GM21528 (cell line): ENCODE measurements at regions not wholly inside any gene's neighbourhood (a gene's known extent, or its start where the extent isn't known, plus 50 kb on each side); places are given as distances from the start of the nearest gene placed in this dataset.

Source experiments
- ATAC-seq: cut with Tn5 transposase; IDR thresholded peaks from one replicate; pipeline ENCODE4 v1.9.1; 2021; ENCODE audit warnings: mild to moderate bottlenecking, moderate library complexity; ENCODE audit not compliant: unreplicated experiment, low FRiP score

- no peak for ATAC-seq
Measured at GRCh38 chr5:117245130-117245529, 670.5 kb upstream of the SEMA6A start.

DNA sequence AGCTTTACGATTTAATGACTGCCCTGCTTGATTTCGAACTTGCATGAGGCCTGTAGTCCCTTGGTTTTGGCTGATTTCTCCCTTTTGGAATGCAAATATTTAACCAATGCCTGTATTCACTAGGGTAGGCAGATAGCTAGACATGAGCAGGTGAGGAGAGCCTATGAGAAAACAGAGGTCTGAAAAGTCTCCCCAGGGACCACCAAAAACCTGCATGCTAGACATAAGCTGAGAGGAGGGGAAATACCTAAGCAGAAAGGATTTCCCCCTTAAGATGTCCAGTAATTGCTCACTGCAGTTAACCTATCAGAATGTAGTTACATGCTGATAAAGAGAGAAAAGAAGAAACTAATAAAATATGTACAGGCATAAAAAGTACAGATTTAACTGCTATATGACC, 667.4 kb upstream of the SEMA6A start:
- ATAC-seq, result no peak

- no peak for ATAC-seq
Measured at GRCh38 chr5:117236941-117237340, 662.3 kb upstream of the SEMA6A start.

GRCh38 chr5:117235786-117236185, 661.2 kb upstream of the SEMA6A start:
- no peak for ATAC-seq

DNA sequence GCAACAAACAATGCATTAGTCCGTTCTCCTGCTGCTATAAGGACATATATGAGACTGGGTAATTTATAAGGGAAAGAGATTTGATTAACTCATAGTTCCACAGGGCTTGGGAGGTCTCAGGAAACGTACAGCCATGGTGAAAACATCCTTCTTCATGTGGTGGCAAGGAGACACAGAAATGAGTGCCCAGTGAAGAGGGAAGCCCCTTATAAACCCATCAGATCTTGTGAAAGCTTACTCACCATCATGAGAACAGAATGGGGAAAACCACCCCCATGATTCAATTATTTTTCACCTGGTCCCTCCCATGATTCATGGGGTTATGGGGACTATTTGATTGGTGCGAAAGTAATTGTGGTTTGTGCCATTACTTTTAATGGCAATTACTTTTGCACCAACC, 655.8 kb upstream of the SEMA6A start:
- no peak for ATAC-seq

DNA sequence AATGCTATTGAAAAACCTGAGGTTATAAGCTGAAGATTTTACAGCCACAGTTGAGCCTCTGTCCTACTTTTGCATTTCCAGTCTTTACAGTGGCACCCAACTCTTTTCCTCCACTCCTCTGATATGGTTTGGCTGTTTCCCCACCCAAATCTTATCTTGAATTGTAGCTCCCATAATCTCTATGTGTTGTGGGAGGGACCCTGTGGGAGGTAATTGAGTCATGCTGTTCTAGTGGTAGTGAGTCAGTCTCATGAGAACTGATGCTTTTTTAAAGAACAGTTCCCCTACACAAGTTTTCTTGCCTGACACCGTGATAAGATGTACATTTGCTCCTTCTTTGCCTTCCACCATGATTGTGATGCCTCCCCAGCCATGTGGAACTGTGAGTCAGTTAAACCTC, 646.1 kb upstream of the SEMA6A start:
- ATAC-seq, result no peak

DNA sequence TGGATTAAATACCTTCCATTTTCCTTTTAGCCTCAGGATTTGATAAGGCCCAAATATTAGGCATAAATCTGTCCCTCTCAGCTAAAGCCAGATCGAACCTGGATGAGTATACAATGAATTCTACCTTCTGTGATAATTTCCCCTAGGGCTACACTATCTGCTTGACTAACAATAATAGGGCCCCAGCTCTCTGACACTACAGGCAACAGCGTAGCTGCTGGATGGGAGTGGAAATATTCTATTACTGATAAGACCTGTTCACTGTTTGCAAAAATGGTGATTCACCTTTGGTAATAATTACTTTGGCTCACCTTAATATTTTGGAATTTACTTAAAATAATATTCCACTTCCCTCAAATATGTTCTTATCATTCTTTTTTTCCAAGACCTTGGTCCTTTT, 644.2 kb upstream of the SEMA6A start:
- ATAC-seq, result no peak

DNA sequence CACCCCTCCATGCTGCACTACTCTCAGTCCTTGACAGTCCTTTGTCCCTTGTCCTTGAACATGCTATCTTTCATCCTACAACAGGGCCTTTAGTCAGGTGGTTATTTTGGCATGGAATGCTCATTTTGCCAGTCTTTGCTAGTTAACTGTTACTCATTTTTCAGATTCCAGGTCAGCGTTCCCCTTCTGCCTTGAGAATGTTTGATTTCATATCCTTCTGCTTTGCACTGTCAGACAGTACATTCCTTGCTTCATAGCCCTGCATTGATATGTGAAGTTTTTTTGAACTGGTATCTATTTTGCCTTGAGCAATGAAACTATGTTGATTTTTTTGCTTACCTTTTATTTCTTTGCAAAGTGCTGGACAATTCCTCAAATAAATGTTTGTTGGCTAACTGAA, 638.2 kb upstream of the SEMA6A start:
- ATAC-seq, result no peak

DNA sequence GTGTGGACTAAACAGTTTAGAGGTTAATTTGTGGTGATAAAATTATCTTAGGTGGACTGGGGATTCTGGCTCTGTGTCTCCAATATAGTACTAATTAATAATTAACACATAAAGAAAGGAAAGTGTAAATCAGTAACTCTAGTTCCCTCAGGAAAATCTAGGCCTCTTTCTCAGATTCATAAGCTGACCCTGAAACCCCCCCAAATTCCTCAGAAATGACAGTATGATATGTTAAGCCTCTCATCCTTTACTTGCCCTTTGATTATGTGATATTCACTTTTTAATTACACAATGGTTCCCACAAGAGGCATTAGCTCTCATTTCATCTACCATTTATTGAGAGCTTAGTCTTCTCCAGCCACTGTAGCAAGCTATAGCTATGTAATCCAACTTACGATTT, 636.2 kb upstream of the SEMA6A start:
- ATAC-seq, result no peak

DNA sequence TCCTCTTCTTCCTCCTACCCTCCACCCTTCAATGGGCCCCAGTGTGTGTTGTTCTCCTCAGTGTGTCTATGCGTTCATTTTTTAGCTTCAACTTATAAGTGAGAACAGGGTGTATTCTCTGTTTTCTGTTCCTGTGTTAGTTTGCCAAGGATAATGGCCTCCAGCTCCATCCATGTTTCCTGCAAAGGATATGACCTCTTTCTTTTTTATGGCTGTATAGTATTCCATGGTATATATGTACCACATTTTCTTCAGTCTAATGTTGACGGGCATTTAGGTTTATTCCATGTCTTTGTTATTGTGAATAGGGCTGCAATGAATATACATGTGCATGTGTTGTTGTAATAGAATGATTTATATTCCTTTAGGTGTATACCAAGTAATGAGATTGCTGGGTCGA, 634.9 kb upstream of the SEMA6A start:
- ATAC-seq, result no peak

- ATAC-seq, result no peak
Measured at GRCh38 chr5:117207088-117207668, 632.6 kb upstream of the SEMA6A start.

GRCh38 chr5:117205894-117206293, 631.3 kb upstream of the SEMA6A start:
- no peak for ATAC-seq

- no peak for ATAC-seq
Measured at GRCh38 chr5:117204926-117205869, 630.6 kb upstream of the SEMA6A start.

- ATAC-seq, result no peak
Measured at GRCh38 chr5:117204404-117204803, 629.8 kb upstream of the SEMA6A start.

DNA sequence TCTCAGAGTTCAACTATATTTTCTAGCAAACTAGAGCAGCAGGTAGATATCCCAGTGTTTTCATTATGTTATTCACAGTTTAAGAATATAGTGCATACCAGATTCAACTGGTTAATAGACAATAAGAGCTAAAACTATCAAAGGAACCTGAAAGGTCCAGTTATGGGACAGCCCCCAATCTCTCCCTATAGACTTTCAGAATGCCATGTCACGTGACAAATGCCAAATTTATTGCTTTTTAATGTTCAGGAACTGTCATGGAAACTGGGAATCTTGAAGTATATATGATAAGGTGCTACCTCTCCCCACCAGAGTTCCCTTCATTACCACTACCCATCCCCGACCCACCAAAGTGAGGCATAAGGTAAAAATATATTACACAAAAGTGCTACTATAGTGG, 629.0 kb upstream of the SEMA6A start:
- no peak for ATAC-seq

- ATAC-seq, result no peak
Measured at GRCh38 chr5:117201001-117201400, 626.4 kb upstream of the SEMA6A start.

- ATAC-seq, result no peak
Measured at GRCh38 chr5:117195076-117195475, 620.5 kb upstream of the SEMA6A start.

- no peak for ATAC-seq
Measured at GRCh38 chr5:117191251-117191650, 616.6 kb upstream of the SEMA6A start.

DNA sequence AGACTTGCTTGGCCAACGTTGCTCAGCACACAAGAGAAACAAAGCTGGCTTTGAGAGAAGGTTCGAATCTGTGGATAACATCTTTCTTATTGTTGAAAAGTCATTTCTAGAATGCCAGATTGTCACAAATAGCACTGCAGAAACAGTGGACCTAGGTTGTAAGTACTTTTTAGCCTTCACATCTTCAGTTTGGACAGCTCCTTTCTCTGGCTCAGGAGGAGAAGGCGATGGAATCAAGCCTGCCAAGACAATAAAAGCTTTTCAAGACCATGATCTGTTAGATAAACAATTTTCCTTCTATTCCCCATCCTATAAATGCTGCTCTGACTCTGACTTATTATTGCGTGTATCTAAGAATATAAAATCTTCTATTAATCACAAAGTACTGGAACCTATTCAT, 615.2 kb upstream of the SEMA6A start:
- no peak for ATAC-seq

GRCh38 chr5:117188211-117188610, 613.6 kb upstream of the SEMA6A start:
- ATAC-seq, result no peak

DNA sequence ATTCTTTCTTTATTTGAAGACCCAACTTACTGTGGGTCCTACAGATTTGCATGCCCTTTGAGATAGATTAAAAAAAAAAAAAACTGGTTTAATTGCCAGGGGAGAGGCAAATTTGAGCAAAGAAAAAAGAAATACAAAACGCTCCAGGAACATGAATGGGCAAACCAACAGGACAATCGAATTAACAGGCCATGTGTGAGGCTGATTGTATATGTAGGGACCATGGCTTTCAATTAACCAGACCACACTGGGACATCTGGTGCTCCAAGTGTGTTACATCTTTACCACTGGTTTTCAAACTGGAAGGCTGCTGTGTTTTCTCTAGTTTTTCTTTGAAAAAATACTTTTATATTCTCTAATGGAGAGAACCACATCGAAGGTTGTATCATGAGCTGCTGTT, 612.1 kb upstream of the SEMA6A start:
- ATAC-seq, result no peak

DNA sequence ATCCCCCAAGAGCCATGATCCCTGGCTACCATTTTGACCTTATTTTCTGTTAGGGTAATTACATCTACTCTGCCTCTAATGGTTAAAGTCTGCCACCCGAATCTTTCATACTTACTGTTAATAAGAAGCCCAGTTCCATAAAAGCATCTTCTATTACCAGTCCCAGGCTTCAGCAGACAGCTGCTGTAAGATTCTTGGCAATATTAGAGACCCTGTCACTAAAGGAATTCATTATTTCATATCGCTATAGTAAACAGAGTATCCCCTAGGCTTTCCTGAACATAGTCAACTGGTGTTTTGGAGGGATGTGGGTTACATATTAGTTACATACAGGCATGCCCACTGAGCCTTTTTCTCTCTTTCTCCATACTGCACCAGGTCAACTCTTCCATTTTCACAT, 608.7 kb upstream of the SEMA6A start:
- no peak for ATAC-seq
